GM12875 (cell line): ENCODE measurements at regions not wholly inside any gene's neighbourhood (a gene's known extent, or its start where the extent isn't known, plus 50 kb on each side); places are given as distances from the start of the nearest gene placed in this dataset.

Experiments
- H3K4me3 ChIP-seq: one replicate; pipeline ENCODE4 v1.5.1; 2011; ENCODE audit warnings: low read depth, low read length, control low read depth
- CTCF ChIP-seq: IDR thresholded peaks from 2 replicates; pipeline ENCODE4 v1.5.1; 2011; ENCODE audit warnings: low read depth, mild to moderate bottlenecking, control low read depth, inconsistent platforms, low read length, moderate library complexity, borderline replicate concordance; ENCODE audit not compliant: insufficient read depth

GRCh38 chr6:106014955-106015354, 71.2 kb upstream of the PRDM1 start:
- no peak overlapping the region for H3K4me3 ChIP-seq
- TF ChIP-seq CTCF, result no peak

GRCh38 chr6:106011476-106011875, 74.7 kb upstream of the PRDM1 start:
- no peak overlapping the region for H3K4me3 ChIP-seq
- no peak for TF ChIP-seq CTCF

GRCh38 chr6:106005954-106006353, 80.2 kb upstream of the PRDM1 start:
- H3K4me3 ChIP-seq, result no peak overlapping the region
- no peak for TF ChIP-seq CTCF

GRCh38 chr6:106005013-106005412, 81.1 kb upstream of the PRDM1 start:
- no peak overlapping the region for H3K4me3 ChIP-seq
- no peak for TF ChIP-seq CTCF

- TF ChIP-seq CTCF, result no peak
- no peak overlapping the region for H3K4me3 ChIP-seq
Observed at GRCh38 chr6:106003268-106003987, 82.7 kb upstream of the PRDM1 start.

GRCh38 chr6:106002005-106002404, 84.1 kb upstream of the PRDM1 start:
- no peak for TF ChIP-seq CTCF
- no peak overlapping the region for H3K4me3 ChIP-seq

GRCh38 chr6:106000935-106001334, 85.2 kb upstream of the PRDM1 start:
- TF ChIP-seq CTCF, result no peak
- no peak overlapping the region for H3K4me3 ChIP-seq
